ENCODE measurements at regions not wholly inside any gene's neighbourhood (a gene's known extent, or its start where the extent isn't known, plus 50 kb on each side); places are given as distances from the start of the nearest gene placed in this dataset.

- no peak for DNase-seq (ENCODE audit: extremely low spot score in 2 of 2)
- intact Hi-C loops (cut with DNase I) = no loop called here
- no peak for TF ChIP-seq CTCF (IDR thresholded peaks at IDR 0.05)
- no peak for TF ChIP-seq POLR2A (IDR thresholded peaks at IDR 0.05)
- TF ChIP-seq POLR2AphosphoS5 (IDR thresholded peaks at IDR 0.05; ENCODE audit: insufficient read depth in 1 of 2, low read depth in 1 of 2) = no peak
Observed at GRCh38 chr9:23434654-23435053, 391.4 kb downstream of the ELAVL2 start.

GRCh38 chr9:23438299-23438907, 387.6 kb downstream of the ELAVL2 start:
- Histone ChIP-seq H3K4me3 (no peak overlapping the region), H3K27ac (no peak overlapping the region), H3K36me3 (no peaks in the 10 kb centered on the region), H3K4me1 (no peaks in the 10 kb centered on the region), H3K27me3 (no peaks in the 10 kb centered on the region), H3K9me3 (no peaks in the 10 kb centered on the region)
- DNase-seq (ENCODE audit: extremely low spot score in 2 of 2) = no peak
- TF ChIP-seq POLR2A (IDR thresholded peaks at IDR 0.05) = no peak
- TF ChIP-seq POLR2AphosphoS5 (IDR thresholded peaks at IDR 0.05; ENCODE audit: insufficient read depth in 1 of 2, low read depth in 1 of 2) = no peak
- TF ChIP-seq CTCF (IDR thresholded peaks at IDR 0.05) = no peak
- intact Hi-C loops (cut with DNase I) = no loop called here

More at GRCh38 chr9:23434654-23435053, 391.4 kb downstream of the ELAVL2 start:
- Histone ChIP-seq H3K4me3 (no peak overlapping the region), H3K4me1 (no peaks in the 10 kb centered on the region), H3K27me3 (no peaks in the 10 kb centered on the region), H3K9me3 (no peaks in the 10 kb centered on the region), H3K27ac (no peak overlapping the region), H3K36me3 (no peaks in the 10 kb centered on the region)

- Histone ChIP-seq H3K27me3 (no peaks in the 10 kb centered on the region), H3K36me3 (no peaks in the 10 kb centered on the region), H3K4me1 (no peaks in the 10 kb centered on the region), H3K9me3 (no peaks in the 10 kb centered on the region), H3K4me3 (no peak overlapping the region), H3K27ac (no peak overlapping the region)
- intact Hi-C loops (cut with DNase I) = no loop called here
- DNase-seq (ENCODE audit: extremely low spot score in 2 of 2) = no peak
- TF ChIP-seq POLR2AphosphoS5 (IDR thresholded peaks at IDR 0.05; ENCODE audit: insufficient read depth in 1 of 2, low read depth in 1 of 2) = no peak
- TF ChIP-seq CTCF (IDR thresholded peaks at IDR 0.05) = no peak
- TF ChIP-seq POLR2A (IDR thresholded peaks at IDR 0.05) = no peak
Observed at GRCh38 chr9:23441275-23441674, 384.8 kb downstream of the ELAVL2 start.

GRCh38 chr9:23444658-23445057, 381.4 kb downstream of the ELAVL2 start:
- Histone ChIP-seq H3K4me1 (no peaks in the 10 kb centered on the region), H3K27me3 (no peaks in the 10 kb centered on the region), H3K9me3 (no peaks in the 10 kb centered on the region), H3K4me3 (no peak overlapping the region), H3K36me3 (no peaks in the 10 kb centered on the region), H3K27ac (no peak overlapping the region)
- intact Hi-C loops (cut with DNase I) = no loop called here
- no peak for TF ChIP-seq POLR2AphosphoS5 (IDR thresholded peaks at IDR 0.05; ENCODE audit: insufficient read depth in 1 of 2, low read depth in 1 of 2)
- TF ChIP-seq CTCF (IDR thresholded peaks at IDR 0.05) = no peak
- no peak for TF ChIP-seq POLR2A (IDR thresholded peaks at IDR 0.05)
- no peak for DNase-seq (ENCODE audit: extremely low spot score in 2 of 2)

GRCh38 chr9:23447166-23447565, 378.9 kb downstream of the ELAVL2 start:
- no peaks in the 10 kb centered on the region for H3K27me3 ChIP-seq
- H3K4me1 ChIP-seq = no peaks in the 10 kb centered on the region
- H3K27ac ChIP-seq = no peak overlapping the region
- H3K4me3 ChIP-seq = no peak overlapping the region
- no peaks in the 10 kb centered on the region for H3K9me3 ChIP-seq
- TF ChIP-seq POLR2A (IDR thresholded peaks at IDR 0.05) = no peak
- no peak for TF ChIP-seq POLR2AphosphoS5 (IDR thresholded peaks at IDR 0.05; ENCODE audit: insufficient read depth in 1 of 2, low read depth in 1 of 2)
- TF ChIP-seq CTCF (IDR thresholded peaks at IDR 0.05) = no peak
- H3K36me3 ChIP-seq = no peaks in the 10 kb centered on the region
- intact Hi-C loops (cut with DNase I) = no loop called here
- no peak for DNase-seq (ENCODE audit: extremely low spot score in 2 of 2)

All from vagina (tissue), 2 donors.